ENCODE measurements at regions not wholly inside any gene's neighbourhood (a gene's known extent, or its start where the extent isn't known, plus 50 kb on each side); places are given as distances from the start of the nearest gene placed in this dataset.

DNA sequence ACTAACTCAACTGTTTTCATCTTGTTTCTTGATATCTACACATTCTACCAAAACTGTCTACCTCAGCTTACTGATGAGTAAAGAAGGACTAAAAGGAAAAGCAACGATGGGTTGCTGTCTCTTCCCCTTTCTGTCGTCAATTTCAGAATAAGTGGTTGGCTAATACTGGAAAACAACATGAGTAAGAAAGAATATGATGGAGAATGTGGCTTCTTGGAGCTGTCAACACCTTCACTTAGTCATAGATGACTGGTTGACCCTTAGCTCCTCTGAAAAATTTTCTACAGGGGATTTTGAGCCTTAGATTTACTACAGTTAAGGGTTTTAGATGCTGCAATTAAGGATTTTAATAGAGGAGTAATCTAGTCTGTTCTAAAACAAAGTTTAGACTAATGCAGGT is 797.9 kb downstream of the TLE4 start:
- no peak for DNase-seq (ENCODE audit: low read depth)

GRCh38 chr9:80366626-80367025 is 794.9 kb downstream of the TLE4 start:
- DNase-seq (ENCODE audit: low read depth): no peak

GRCh38 chr9:80359941-80360881 is 788.4 kb downstream of the TLE4 start:
- no peak for DNase-seq (ENCODE audit: low read depth)

- DNase-seq (ENCODE audit: low read depth): no peak
Observed at GRCh38 chr9:80359291-80359690, 787.5 kb downstream of the TLE4 start.

GRCh38 chr9:80352967-80353366 is 781.2 kb downstream of the TLE4 start:
- DNase-seq (ENCODE audit: low read depth): no peak

- DNase-seq (ENCODE audit: low read depth): no peak
Observed at GRCh38 chr9:80351612-80352011, 779.8 kb downstream of the TLE4 start.

GRCh38 chr9:80326105-80326504 is 754.3 kb downstream of the TLE4 start:
- DNase-seq (ENCODE audit: low read depth): no peak

- no peak for DNase-seq (ENCODE audit: low read depth)
Observed at GRCh38 chr9:80320916-80321315, 749.2 kb downstream of the TLE4 start.

- DNase-seq (ENCODE audit: low read depth): no peak
Observed at GRCh38 chr9:80320480-80320879, 748.7 kb downstream of the TLE4 start.

DNA sequence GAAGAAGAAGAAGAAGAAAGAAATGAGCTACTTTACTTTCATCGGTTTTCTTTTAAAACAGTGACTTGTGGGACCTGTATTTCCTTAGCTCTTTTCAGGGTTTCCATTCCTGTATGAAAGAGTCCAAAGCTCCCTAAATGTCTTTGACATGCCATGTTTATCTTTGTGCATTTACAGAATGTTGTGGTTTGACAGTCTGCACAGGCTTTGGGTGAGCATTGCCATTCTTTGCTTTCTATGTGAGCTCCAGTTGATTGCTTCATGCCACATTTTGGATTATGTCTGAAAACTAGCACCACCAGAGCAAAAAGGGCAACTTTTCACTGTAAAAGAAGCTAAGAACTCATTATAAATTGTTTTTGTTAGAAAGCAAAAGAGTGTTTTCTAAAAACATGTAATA is 733.4 kb downstream of the TLE4 start:
- DNase-seq (ENCODE audit: low read depth): no peak

GRCh38 chr9:80294955-80295354 is 723.2 kb downstream of the TLE4 start:
- no peak for DNase-seq (ENCODE audit: low read depth)

DNA sequence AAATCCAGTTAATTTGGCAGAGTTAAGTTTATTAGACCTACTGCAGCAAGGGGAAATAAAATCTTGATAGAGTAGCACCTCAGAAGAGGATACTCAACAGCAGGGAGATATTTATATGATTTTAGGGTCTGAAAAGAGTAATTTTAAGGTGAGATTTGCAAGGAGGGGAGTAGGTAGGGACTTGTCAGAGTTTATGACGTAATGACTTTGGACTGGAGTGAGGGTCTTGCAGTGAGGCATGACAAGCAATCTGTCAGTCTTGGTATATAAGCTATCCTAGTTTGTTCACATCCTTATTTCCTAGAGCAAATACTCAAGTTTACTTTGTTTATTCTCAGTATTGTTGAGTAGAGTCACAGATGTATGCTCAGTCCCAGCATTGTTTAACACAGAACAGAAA is 722.6 kb downstream of the TLE4 start:
- no peak for DNase-seq (ENCODE audit: low read depth)

DNA sequence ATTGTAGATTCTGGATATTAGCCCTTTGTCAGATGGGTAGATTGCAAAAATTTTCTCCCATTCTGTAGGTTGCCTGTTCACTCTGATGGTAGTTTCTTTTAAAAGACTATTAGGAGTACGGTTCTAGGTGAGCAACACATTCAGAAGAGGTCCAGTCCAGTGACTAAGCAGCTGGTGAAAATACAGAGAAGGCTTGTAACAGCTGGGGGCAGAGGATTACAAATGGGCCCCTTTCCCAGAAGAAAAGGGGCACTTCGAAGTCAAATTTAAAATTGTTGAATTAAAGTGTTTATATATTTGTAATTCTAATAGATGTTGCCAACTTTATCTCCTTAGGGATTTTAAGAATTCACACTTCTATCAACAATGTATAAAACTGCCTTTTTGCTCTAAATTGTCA is 720.5 kb downstream of the TLE4 start:
- no peak for DNase-seq (ENCODE audit: low read depth)

GRCh38 chr9:80285326-80285725 is 713.6 kb downstream of the TLE4 start:
- DNase-seq (ENCODE audit: low read depth): no peak

DNA sequence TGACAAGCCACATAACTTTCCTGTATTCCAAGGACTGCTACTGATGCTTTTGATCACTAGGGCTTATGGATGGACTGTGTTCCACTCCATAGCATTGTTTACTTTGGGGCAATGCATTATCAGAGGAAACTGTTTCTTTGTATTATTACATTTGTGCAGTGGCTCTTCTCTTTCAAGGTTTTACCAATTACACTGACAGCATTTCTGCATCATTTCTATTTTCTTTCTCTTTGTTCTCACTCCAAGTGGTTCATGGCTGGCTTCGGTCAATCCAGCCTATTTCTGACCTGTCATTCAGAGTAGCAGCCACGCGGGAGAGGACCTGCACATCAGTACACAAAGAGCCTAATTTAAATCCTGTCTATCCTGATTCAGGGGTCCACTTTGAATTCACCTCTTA is 711.0 kb downstream of the TLE4 start:
- DNase-seq (ENCODE audit: low read depth): no peak

DNA sequence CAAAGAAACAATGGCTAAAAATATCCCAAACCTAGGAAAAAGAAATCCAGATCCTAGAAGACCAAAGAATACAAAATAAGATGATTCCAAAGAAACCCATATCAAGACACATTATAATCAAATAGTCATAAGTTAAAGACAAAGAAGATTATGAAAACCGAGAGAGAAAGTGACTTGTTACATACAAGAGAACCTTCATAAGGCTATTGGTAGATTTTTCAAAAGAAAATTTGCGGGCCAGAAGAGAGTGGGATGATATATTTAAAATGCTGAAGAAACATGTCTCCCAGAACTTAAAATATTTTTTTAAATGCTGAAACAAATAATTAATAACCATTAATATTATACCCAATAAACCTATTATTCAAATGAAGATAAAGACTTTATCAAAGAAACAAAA is 687.3 kb downstream of the TLE4 start:
- DNase-seq (ENCODE audit: low read depth): no peak

- DNase-seq (ENCODE audit: low read depth): no peak
Observed at GRCh38 chr9:80251778-80252177, 680.0 kb downstream of the TLE4 start.

DNA sequence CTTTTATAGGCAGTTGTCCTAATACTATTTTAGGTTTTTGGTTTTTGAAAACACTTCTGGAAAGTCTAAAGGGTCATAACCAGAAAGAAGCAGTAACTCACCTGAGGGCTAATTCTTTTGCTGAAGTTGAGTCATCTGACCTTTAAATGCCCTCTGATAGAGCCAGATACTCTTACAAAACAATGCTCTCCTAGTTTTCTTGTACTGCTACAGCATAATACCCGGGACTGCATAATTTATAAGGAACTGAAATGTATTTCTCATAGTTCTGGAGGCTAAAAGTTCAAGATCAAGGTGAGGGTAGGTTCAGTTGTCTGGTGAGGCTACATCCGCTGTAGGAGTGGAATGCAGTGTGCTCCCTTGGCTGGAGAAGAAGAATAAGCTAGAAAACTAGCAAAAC is 670.3 kb downstream of the TLE4 start:
- no peak for DNase-seq (ENCODE audit: low read depth)

DNA sequence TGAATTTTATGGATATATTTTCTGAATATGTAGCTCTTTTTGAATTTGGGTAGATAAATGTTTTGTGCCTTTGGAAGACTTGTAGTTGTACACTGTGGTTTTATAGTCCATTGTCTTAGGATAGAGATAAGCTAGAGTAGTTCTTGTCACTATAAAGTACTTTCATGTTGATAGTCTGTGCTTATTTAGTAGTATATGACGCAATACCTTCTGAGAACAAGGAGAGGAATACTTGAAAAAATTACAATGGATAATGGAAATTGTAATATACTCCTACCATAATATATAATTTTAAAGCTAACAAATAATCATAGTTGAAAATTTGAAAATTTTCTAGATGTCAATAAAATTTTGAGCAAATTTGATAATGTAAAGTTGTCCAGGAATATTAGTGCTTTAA is 664.0 kb downstream of the TLE4 start:
- no peak for DNase-seq (ENCODE audit: low read depth)

DNA sequence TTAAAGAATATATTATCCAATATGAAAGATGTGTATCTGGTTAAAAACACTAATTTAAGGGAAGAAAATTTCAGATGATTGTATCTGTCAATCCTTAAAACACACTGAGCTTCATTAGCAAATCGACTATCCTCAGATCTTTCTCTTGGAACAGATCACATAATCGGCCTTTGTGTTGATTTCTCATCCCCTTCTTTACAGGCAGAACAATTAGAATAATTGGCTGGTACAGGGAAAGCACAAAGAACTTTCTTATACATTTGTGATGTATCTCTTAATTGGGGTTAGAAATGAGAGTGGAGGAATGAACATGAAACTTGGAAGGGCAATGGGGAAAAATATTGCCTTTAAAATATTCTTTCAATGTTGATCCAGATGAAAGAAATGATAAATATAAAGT is 662.1 kb downstream of the TLE4 start:
- DNase-seq (ENCODE audit: low read depth): no peak

GRCh38 chr9:80233102-80233843 is 661.5 kb downstream of the TLE4 start:
- no peak for DNase-seq (ENCODE audit: low read depth)

- DNase-seq (ENCODE audit: low read depth): no peak
Observed at GRCh38 chr9:80231318-80232236, 659.8 kb downstream of the TLE4 start.

Data from stimulated activated CD8-positive, alpha-beta memory T cell treated with anti-CD3 and anti-CD28 coated beads, Interleukin-15, amount 100 ng/mL, for 1 hour (primary cell).